ENCODE measurements at regions not wholly inside any gene's neighbourhood (a gene's known extent, or its start where the extent isn't known, plus 50 kb on each side); places are given as distances from the start of the nearest gene placed in this dataset.

DNA sequence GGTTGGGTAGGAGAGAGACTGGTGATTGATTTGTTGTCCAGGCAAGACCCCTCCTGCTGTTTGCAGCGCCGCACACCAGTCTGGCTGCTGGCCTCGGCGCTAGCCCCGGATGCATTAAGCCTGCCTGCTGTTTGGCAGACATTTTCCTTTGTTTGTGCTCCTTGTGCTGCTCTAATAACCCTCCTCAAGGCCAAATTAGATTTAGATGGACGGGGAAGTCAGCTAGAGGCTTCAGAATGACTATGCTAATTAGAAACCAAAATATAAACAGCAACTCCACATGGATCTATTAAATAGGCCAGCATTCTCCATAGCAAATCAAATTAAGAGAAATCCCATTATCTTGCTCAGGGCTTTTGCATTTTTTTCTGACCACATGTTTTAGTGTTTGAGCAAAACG lies 445.2 kb downstream of the SQOR start (continued):
- TF ChIP-seq, protein P1, sequence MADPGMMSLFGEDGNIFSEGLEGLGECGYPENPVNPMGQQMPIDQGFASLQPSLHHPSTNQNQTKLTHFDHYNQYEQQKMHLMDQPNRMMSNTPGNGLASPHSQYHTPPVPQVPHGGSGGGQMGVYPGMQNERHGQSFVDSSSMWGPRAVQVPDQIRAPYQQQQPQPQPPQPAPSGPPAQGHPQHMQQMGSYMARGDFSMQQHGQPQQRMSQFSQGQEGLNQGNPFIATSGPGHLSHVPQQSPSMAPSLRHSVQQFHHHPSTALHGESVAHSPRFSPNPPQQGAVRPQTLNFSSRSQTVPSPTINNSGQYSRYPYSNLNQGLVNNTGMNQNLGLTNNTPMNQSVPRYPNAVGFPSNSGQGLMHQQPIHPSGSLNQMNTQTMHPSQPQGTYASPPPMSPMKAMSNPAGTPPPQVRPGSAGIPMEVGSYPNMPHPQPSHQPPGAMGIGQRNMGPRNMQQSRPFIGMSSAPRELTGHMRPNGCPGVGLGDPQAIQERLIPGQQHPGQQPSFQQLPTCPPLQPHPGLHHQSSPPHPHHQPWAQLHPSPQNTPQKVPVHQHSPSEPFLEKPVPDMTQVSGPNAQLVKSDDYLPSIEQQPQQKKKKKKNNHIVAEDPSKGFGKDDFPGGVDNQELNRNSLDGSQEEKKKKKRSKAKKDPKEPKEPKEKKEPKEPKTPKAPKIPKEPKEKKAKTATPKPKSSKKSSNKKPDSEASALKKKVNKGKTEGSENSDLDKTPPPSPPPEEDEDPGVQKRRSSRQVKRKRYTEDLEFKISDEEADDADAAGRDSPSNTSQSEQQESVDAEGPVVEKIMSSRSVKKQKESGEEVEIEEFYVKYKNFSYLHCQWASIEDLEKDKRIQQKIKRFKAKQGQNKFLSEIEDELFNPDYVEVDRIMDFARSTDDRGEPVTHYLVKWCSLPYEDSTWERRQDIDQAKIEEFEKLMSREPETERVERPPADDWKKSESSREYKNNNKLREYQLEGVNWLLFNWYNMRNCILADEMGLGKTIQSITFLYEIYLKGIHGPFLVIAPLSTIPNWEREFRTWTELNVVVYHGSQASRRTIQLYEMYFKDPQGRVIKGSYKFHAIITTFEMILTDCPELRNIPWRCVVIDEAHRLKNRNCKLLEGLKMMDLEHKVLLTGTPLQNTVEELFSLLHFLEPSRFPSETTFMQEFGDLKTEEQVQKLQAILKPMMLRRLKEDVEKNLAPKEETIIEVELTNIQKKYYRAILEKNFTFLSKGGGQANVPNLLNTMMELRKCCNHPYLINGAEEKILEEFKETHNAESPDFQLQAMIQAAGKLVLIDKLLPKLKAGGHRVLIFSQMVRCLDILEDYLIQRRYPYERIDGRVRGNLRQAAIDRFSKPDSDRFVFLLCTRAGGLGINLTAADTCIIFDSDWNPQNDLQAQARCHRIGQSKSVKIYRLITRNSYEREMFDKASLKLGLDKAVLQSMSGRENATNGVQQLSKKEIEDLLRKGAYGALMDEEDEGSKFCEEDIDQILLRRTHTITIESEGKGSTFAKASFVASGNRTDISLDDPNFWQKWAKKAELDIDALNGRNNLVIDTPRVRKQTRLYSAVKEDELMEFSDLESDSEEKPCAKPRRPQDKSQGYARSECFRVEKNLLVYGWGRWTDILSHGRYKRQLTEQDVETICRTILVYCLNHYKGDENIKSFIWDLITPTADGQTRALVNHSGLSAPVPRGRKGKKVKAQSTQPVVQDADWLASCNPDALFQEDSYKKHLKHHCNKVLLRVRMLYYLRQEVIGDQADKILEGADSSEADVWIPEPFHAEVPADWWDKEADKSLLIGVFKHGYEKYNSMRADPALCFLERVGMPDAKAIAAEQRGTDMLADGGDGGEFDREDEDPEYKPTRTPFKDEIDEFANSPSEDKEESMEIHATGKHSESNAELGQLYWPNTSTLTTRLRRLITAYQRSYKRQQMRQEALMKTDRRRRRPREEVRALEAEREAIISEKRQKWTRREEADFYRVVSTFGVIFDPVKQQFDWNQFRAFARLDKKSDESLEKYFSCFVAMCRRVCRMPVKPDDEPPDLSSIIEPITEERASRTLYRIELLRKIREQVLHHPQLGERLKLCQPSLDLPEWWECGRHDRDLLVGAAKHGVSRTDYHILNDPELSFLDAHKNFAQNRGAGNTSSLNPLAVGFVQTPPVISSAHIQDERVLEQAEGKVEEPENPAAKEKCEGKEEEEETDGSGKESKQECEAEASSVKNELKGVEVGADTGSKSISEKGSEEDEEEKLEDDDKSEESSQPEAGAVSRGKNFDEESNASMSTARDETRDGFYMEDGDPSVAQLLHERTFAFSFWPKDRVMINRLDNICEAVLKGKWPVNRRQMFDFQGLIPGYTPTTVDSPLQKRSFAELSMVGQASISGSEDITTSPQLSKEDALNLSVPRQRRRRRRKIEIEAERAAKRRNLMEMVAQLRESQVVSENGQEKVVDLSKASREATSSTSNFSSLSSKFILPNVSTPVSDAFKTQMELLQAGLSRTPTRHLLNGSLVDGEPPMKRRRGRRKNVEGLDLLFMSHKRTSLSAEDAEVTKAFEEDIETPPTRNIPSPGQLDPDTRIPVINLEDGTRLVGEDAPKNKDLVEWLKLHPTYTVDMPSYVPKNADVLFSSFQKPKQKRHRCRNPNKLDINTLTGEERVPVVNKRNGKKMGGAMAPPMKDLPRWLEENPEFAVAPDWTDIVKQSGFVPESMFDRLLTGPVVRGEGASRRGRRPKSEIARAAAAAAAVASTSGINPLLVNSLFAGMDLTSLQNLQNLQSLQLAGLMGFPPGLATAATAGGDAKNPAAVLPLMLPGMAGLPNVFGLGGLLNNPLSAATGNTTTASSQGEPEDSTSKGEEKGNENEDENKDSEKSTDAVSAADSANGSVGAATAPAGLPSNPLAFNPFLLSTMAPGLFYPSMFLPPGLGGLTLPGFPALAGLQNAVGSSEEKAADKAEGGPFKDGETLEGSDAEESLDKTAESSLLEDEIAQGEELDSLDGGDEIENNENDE (IDR thresholded peaks at IDR 0.05; ENCODE audit: insufficient replicate concordance, low read length) = no peak
- TF ChIP-seq CEBPB (IDR thresholded peaks at IDR 0.05; ENCODE audit: low read depth, low read length) (no peak), SP4 (IDR thresholded peaks at IDR 0.05; ENCODE audit: low read length) (no peak), MAFK (IDR thresholded peaks at IDR 0.05; ENCODE audit: low read depth, low read length) (no peak), SIN3A (conservative IDR thresholded peaks at IDR 0.05 in 1 of 2, IDR thresholded peaks at IDR 0.05 in 1 of 2; ENCODE audit: low read depth in 1 of 2, low read length in 2 of 2) (no peak), HDAC6 (IDR thresholded peaks at IDR 0.05; ENCODE audit: low read depth, low read length) (no peak), GABPA (IDR thresholded peaks at IDR 0.05; ENCODE audit: borderline replicate concordance, insufficient read depth, low read length) (no peak), TBP (IDR thresholded peaks at IDR 0.05; ENCODE audit: low read depth, low read length) (no peak), SRF (IDR thresholded peaks at IDR 0.05; ENCODE audit: low read depth, low read length) (no peak)

Measured in H1 (cell line).